ENCODE measurements at regions not wholly inside any gene's neighbourhood (a gene's known extent, or its start where the extent isn't known, plus 50 kb on each side); places are given as distances from the start of the nearest gene placed in this dataset.

GRCh38 chr5:72036951-72037350, 70.3 kb upstream of the MAP1B start:
- TF ChIP-seq CTCF (IDR thresholded peaks at IDR 0.05) (no peak), POLR2A (IDR thresholded peaks at IDR 0.05; ENCODE audit: low read length) (no peak), RNF2 (IDR thresholded peaks at IDR 0.05; ENCODE audit: borderline replicate concordance, low read depth) (no peak)

Data from A549 (cell line).